Activated CD8-positive, alpha-beta T cell treated with anti-CD3 and anti-CD28 coated beads for 36 hours (primary cell): ENCODE measurements at regions not wholly inside any gene's neighbourhood (a gene's known extent, or its start where the extent isn't known, plus 50 kb on each side); places are given as distances from the start of the nearest gene placed in this dataset.
A peak's percentile ranks its signal among the peaks of the same experiment; 100 is the strongest.
"Not testable (repeated sequence)": the region's sequence is repeated elsewhere in the genome, so short reads cannot be mapped to it uniquely, and the experiment has no call there.

Source experiments
- ATAC-seq: fragments of 200-7000 bp; cut with Tn5 transposase; one replicate; pipeline ENCODE4 v1.10.0; 2021; ENCODE audit warnings: mild to moderate bottlenecking, moderate library complexity
- CTCF ChIA-PET: fragments of 350-600 bp; sonication (Branson Sonifier 250); formaldehyde crosslinking; loops from one replicate; lab custom pipeline; 2021; ENCODE audit warnings: antibody characterized with exemption; lab: Charles Lee
- POLR2A ChIA-PET: fragments of 350-600 bp; sonication (Branson Sonifier 250); formaldehyde crosslinking; loops from one replicate; lab custom pipeline; 2021; ENCODE audit warnings: antibody characterized with exemption; lab: Charles Lee
- DNase-seq: peaks from one replicate; pipeline ENCODE4 v3.0.0-alpha.2; 2020
- H3K27ac Mint-ChIP-seq: one replicate; pipeline ENCODE4 v1.8.0; 2021; ENCODE audit warnings: mild to moderate bottlenecking, mixed read lengths
- H3K27me3 Mint-ChIP-seq: one replicate; pipeline ENCODE4 v1.8.0; 2021; ENCODE audit warnings: mixed read lengths
- H3K36me3 Mint-ChIP-seq: one replicate; pipeline ENCODE4 v1.8.0; 2021; ENCODE audit warnings: low read depth, mixed read lengths
- H3K4me1 Mint-ChIP-seq: one replicate; pipeline ENCODE4 v1.8.0; 2021; ENCODE audit warnings: low read depth, mixed read lengths
- H3K4me3 Mint-ChIP-seq: one replicate; pipeline ENCODE4 v1.8.0; 2021; ENCODE audit warnings: mild to moderate bottlenecking, moderate library complexity, mixed read lengths
- H3K9me3 Mint-ChIP-seq: one replicate; pipeline ENCODE4 v1.8.0; 2021; ENCODE audit warnings: mixed read lengths
- CTCF ChIP-seq: fragments of 200-600 bp; IDR thresholded peaks from one replicate; pipeline ENCODE4 v1.8.0; 2022; ENCODE audit warnings: antibody characterized with exemption, mild to moderate bottlenecking
- intact Hi-C: fragments of 100-400 bp; cut with micrococcal nuclease; formaldehyde crosslinking; loops from one replicate; pipeline ENCODE4 v1.10.0; 2022

GRCh38 chr1:146401281-146401825 lies 172.5 kb upstream of the NOTCH2NLA start:
- peak; percentile 49 for TF ChIP-seq CTCF
- CTCF ChIA-PET, POLR2A ChIA-PET, intact Hi-C loops, H3K27me3 Mint-ChIP-seq, H3K9me3 Mint-ChIP-seq, H3K36me3 Mint-ChIP-seq: not testable (repeated sequence)
- Mint-ChIP-seq H3K4me3 (peak overlapping the region; percentile 26), H3K27ac (peak overlapping the region; percentile 86), H3K4me1 (peaks cover 31% of the 10 kb centered on the region)
- ATAC-seq (peak; percentile 87), DNase-seq (peak; percentile 57)

GRCh38 chr1:146400173-146401121 lies 171.6 kb upstream of the NOTCH2NLA start:
- CTCF ChIA-PET, intact Hi-C loops, H3K27me3 Mint-ChIP-seq, H3K4me3 Mint-ChIP-seq, H3K36me3 Mint-ChIP-seq, H3K9me3 Mint-ChIP-seq, DNase-seq, ATAC-seq: not testable (repeated sequence)
- peaks cover 31% of the 10 kb centered on the region for H3K4me1 Mint-ChIP-seq
- POLR2A ChIA-PET = interaction anchor here (0.7 kb wide), 1 partner anchor 13 kb away, joined by 3 read pairs; no protein-coding TSS in a partner anchor
- peak overlapping the region; percentile 86 for H3K27ac Mint-ChIP-seq

GRCh38 chr1:146399225-146399624 lies 170.4 kb upstream of the NOTCH2NLA start:
- H3K27ac Mint-ChIP-seq = peak overlapping the region; percentile 89

GRCh38 chr1:146396801-146397200 lies 168.0 kb upstream of the NOTCH2NLA start:
- H3K36me3 Mint-ChIP-seq = not testable (repeated sequence)

More at GRCh38 chr1:146399225-146399624, 170.4 kb upstream of the NOTCH2NLA start:
- CTCF ChIA-PET, H3K36me3 Mint-ChIP-seq, DNase-seq, H3K4me3 Mint-ChIP-seq, H3K27me3 Mint-ChIP-seq, POLR2A ChIA-PET, intact Hi-C loops, H3K9me3 Mint-ChIP-seq: not testable (repeated sequence)
- H3K4me1 Mint-ChIP-seq = peaks cover 31% of the 10 kb centered on the region
- peak; percentile 57 for ATAC-seq

GRCh38 chr1:146396242-146396641 lies 167.4 kb upstream of the NOTCH2NLA start:
- intact Hi-C loops, H3K9me3 Mint-ChIP-seq, H3K4me3 Mint-ChIP-seq, CTCF ChIA-PET, H3K36me3 Mint-ChIP-seq, ATAC-seq, H3K27ac Mint-ChIP-seq, H3K27me3 Mint-ChIP-seq, POLR2A ChIA-PET: not testable (repeated sequence)
- DNase-seq = peak; percentile 39
- H3K4me1 Mint-ChIP-seq = peaks cover 24% of the 10 kb centered on the region

More at GRCh38 chr1:146396801-146397200, 168.0 kb upstream of the NOTCH2NLA start:
- CTCF ChIA-PET, POLR2A ChIA-PET, intact Hi-C loops, H3K9me3 Mint-ChIP-seq, ATAC-seq, H3K27me3 Mint-ChIP-seq, H3K4me3 Mint-ChIP-seq, DNase-seq: not testable (repeated sequence)
- Mint-ChIP-seq H3K4me1 (peaks cover 29% of the 10 kb centered on the region), H3K27ac (peak overlapping the region; percentile 78)

GRCh38 chr1:146393796-146394195 lies 165.0 kb upstream of the NOTCH2NLA start:
- H3K36me3 Mint-ChIP-seq, H3K4me1 Mint-ChIP-seq, H3K27ac Mint-ChIP-seq, intact Hi-C loops, H3K4me3 Mint-ChIP-seq, H3K27me3 Mint-ChIP-seq, POLR2A ChIA-PET, ATAC-seq, DNase-seq, H3K9me3 Mint-ChIP-seq, CTCF ChIA-PET: not testable (repeated sequence)

- H3K27ac Mint-ChIP-seq = not testable (repeated sequence)
Measured at GRCh38 chr1:146393154-146393553, 164.3 kb upstream of the NOTCH2NLA start.

GRCh38 chr1:146389178-146389577 lies 160.4 kb upstream of the NOTCH2NLA start:
- H3K27ac Mint-ChIP-seq, H3K9me3 Mint-ChIP-seq, H3K4me3 Mint-ChIP-seq, H3K27me3 Mint-ChIP-seq, DNase-seq, H3K36me3 Mint-ChIP-seq, intact Hi-C loops, ATAC-seq, CTCF ChIA-PET, POLR2A ChIA-PET: not testable (repeated sequence)
- H3K4me1 Mint-ChIP-seq = peaks cover 10% of the 10 kb centered on the region

More at GRCh38 chr1:146393154-146393553, 164.3 kb upstream of the NOTCH2NLA start:
- H3K4me1 Mint-ChIP-seq, POLR2A ChIA-PET, H3K27me3 Mint-ChIP-seq, H3K9me3 Mint-ChIP-seq, DNase-seq, intact Hi-C loops, H3K36me3 Mint-ChIP-seq, ATAC-seq, H3K4me3 Mint-ChIP-seq, CTCF ChIA-PET: not testable (repeated sequence)

- CTCF ChIA-PET = interaction anchor here (1.2 kb wide), 1 partner anchor 11 kb away, joined by 3 read pairs; no protein-coding TSS in a partner anchor
- POLR2A ChIA-PET = interaction anchor here (0.6 to 1.4 kb wide), 5 partner anchors 11 to 1842 kb away, joined by 3 to 16 read pairs (median 3); no protein-coding TSS in a partner anchor
- ATAC-seq, H3K9me3 Mint-ChIP-seq, intact Hi-C loops, H3K36me3 Mint-ChIP-seq, H3K27me3 Mint-ChIP-seq: not testable (repeated sequence)
- Mint-ChIP-seq H3K27ac (peak overlapping the region; percentile 99), H3K4me1 (peaks cover 12% of the 10 kb centered on the region), H3K4me3 (peak overlapping the region; percentile 77)
- DNase-seq = peak; percentile 41
Measured at GRCh38 chr1:146387750-146388469, 159.1 kb upstream of the NOTCH2NLA start.
